Limb (tissue), 2 donors: ENCODE measurements at regions not wholly inside any gene's neighbourhood (a gene's known extent, or its start where the extent isn't known, plus 50 kb on each side); places are given as distances from the start of the nearest gene placed in this dataset.
A peak's percentile ranks its signal among the peaks of the same experiment; 100 is the strongest.

Experiments
- DNase-seq, 2 donors: peaks; one replicate each; pipeline ENCODE4 v3.0.0-alpha.2; 2016; ENCODE audit errors: extremely low spot score in 2 of 2

DNA sequence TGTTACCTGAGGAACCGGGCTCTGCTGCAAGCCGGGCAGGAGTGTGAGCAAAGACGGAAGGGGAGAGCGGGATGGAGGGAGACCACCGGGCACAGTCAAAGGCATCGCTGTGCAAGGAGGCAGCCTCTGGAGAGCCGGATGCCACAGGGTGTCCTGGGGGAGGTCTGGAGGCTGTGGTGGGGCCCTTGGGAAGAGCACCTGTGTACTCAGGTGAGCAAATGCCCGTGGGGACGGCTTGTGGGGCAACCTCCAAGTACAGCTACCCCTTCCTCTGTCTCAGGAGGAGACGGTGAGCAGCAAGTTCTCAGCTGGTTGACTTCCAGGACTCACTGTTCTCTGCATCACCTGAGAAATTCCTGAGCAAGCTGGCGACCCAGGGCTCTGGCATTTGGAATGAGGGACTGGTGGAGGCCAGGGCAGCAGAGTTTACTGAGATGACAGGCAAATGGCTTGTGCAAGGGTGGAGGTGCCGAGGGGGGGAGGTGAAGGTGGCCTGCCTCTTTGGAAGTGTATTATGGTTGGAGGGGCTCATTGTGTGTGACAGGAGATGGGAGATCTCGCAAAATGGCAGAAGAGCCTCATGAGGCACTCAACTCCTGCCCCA is 345.2 kb upstream of the SHH start:
- peak in 1 of 2 donors; percentile 22 for DNase-seq

DNA sequence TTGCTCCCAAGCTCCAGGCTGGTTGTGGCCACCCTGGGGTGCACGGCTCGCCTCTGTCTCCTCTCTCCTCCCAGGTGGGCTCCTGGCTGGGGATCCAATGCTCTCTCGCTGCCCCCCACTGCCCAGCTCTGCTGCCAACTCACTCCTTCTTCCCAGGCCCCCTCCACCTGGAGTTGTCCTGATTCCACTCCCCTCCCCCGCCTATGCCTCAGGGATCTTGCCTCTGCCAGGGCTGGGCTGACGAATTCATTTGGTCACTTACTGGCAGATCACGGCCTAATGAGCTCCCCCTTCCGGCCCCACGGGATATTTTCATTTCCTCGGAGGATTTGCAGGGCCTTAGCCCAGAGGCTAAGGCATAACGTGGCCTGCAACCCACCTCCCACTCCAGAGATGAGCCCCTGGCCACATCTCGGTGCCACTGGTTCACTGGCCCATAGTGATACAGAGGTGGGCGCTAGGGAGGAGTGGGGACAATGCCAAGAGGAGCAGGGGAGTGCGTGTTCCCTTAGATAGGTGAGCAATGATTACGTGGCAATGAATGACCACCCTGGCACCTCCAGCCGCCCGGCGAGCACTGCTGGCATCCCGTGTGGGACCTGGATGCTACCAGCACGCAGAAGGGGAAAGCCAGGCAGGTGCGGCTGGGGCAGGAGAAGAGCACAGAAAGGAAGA is 344.6 kb upstream of the SHH start:
- DNase-seq, result peak in 1 of 2 donors; percentile 48

DNA sequence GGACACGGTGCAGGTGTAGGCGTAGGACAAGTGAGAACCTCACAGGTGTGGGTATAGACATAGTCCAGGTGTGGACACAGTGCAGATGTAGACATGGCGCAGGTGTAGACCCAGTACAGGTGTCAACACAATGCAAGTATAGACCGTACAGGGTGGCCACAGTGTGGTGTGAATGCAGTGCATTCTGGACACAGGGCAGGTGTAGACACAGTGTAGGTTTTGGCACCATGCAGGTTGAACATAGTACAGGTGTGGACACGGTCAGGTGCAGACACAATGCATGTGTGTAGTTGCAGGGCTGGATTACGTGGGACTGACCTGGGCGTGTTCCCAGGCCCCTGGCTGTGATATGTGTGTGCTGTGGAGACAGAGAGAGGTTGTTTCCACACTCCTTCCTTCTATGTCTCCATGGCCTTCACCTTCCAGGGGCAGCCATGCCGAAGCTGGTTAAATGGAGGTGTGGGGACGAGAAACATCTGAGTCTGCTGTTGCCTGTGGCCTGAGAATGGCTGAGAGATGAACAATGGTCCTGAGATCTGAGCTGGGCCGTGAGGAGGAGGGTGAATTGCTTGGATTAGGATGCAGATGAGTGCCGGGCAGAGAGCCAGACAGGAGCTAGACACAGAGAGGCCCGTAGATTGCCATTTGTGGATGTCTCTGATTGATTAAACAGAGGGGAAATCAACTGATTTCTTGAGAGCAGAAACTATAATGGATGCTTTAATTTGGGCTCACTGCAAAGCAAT is 343.9 kb upstream of the SHH start:
- DNase-seq, result peak in 1 of 2 donors; percentile 35

DNA sequence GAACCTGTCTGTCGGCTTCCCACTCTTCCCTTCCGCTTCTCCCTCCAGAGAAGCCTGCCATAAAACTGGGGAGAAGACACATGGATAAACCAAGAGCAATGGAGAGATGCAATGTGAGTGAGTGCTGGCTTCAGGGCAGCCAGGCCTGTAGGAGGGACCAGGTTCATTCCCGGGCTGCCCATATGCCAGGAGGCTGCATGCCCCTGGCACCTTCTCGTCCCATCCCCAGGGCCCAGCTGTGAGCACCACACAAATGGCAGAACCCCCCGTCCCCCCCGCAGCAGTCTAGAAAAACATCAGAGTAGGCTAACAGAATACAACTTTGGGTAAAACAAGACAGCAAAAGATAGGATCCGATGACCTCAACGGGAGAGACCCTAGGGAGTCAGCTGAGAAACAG is 341.3 kb upstream of the SHH start:
- DNase-seq, result no peak

DNA sequence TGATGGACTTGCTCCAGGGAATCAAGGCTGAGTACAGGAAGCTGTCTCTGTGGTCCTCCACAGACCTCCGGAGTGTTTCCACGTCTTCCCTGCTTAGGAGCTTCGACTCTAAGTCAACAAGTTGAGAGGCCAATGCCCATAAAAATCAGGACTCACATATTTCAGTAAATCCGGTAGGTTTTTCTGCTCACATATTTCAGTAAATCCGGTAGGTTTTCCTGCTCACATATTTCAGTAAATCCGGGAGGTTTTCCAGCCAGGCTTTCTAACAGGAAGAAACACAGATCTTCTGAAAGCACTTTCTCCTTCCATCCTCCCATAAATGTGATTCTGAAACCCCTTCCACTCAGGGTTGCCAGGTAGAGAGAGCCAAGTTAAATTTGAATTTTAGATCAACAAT is 340.1 kb upstream of the SHH start:
- DNase-seq, result peak in 1 of 2 donors; percentile 1

- no peak for DNase-seq
These were observed 339.4 kb upstream of the SHH start for GRCh38 chr7:156151658-156152057.

DNA sequence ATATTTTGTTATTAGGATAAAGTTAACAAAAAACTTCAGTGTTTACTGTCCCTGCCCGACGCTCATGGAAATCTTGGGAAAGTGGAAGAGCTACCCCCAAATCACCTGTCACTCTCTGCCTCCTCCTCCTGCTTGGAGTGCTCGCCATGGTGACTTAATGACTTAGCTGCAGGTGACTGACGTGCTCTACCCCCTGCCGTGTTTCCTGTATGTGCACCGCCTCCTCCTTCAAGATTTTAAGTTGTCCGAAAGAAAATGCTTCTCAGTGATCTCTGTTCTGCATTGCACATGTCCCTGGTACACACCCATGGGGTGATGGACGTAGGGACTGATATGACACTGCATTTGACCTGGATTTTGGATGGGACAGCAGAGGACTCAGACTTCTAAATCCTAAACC is 338.8 kb upstream of the SHH start:
- no peak for DNase-seq

GRCh38 chr7:156148995-156149394 is 336.7 kb upstream of the SHH start:
- DNase-seq, result no peak

- DNase-seq, result no peak
These were observed 336.3 kb upstream of the SHH start for GRCh38 chr7:156148547-156148946.

- no peak for DNase-seq
These were observed 335.7 kb upstream of the SHH start for GRCh38 chr7:156147756-156148504.

- no peak for DNase-seq
These were observed 334.8 kb upstream of the SHH start for GRCh38 chr7:156147104-156147503.

- DNase-seq, result no peak
These were observed 333.7 kb upstream of the SHH start for GRCh38 chr7:156145996-156146395.

DNA sequence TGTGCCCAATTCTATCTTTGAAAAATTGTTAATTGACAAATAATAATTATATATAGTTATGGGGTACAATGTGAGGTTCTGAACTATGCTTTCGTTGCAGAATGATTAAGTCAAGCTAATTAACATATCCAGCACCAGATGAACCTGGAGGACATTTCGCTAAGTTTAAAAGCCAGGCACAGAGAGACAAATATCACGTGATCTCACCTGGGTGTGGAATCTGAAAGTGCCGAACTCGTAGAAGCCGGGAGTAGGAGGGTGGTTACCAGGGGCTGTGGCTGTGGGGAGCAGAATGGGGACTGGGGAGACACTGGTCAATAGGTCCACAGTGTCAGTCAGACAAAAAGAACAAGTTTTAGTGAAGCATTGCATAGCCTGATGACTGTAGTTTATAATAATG is 332.9 kb upstream of the SHH start:
- no peak for DNase-seq

GRCh38 chr7:156143683-156144082 is 331.4 kb upstream of the SHH start:
- no peak for DNase-seq

GRCh38 chr7:156143158-156143557 is 330.9 kb upstream of the SHH start:
- no peak for DNase-seq

- DNase-seq, result no peak
These were observed 329.7 kb upstream of the SHH start for GRCh38 chr7:156141941-156142340.

- no peak for DNase-seq
These were observed 328.6 kb upstream of the SHH start for GRCh38 chr7:156140896-156141295.

GRCh38 chr7:156140447-156140846 is 328.2 kb upstream of the SHH start:
- no peak for DNase-seq

DNA sequence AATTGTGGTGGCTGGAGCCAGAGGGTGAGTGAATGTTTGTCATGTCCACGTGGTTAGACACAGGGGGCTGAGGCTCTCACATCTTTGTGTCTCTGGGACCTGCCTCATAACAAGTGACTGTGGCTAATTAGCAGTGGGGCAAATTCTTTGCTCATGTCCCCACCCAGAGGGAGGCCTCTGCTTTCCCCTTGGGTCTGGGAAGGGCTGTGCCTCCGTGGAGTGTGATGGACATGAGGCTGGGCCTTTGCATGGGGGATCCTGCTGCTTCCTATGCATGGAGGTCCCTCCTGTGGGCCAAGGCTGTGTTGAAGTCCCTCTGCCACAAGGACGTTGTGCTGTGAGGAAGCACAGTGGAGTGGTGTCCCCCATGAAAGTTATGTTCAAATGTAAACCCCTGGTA is 327.4 kb upstream of the SHH start:
- DNase-seq, result no peak

DNA sequence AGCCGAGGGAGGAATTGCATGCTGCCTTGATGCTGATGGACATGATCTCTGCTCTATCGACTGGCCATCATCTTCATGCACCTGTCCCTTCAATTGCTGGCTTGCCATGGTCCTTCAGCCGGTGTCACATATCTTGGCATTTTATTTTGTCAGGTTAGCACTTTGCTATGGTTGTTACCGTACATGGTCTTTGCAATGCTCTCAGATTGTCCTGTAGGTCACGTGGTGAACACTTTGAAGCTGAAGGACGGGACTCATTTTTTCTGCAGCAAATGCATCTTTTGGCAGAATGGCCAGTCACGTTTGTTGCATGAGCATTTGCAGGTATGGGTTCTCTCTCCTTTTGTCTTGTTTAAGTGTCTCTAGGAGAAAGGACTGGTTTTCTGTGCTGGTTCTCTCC is 326.8 kb upstream of the SHH start:
- no peak for DNase-seq

DNA sequence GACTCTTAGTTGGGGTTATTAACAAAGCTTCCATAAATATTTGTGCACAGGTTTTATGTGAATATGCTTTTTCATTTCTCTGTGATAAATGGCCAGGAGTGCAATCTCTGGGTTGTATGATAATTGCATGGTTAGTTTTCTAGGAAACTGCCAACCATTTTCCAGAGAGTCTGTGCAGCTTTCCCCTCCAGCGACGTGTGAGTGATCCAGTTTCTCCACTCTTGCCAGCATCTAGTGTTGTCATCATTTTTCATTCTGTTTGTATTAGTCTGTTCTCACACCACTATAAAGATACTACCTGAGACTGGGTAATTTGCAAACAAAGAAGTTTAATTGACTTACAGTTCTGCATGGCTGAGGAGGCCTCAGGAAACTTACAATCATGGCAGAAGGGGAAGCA is 319.6 kb upstream of the SHH start:
- no peak for DNase-seq

DNA sequence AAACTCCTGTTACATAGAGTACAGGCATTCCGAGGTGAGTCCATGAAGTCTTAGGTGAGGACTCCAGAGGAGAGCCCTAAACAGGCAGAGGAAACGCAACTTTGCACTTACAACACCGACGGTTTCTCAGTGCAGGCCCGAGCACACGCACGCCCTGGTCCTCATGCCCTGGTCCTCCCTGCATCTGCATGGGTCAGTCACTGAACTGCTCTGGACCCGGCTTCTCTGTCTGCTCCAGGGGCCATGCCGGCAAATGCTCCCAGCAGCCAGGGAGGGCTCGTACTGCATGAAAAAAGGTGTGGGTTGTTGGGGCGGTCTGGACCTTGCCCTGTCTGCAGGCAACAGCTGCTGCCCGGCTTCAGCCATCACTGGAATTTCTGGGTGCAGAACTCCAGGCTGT is 317.3 kb upstream of the SHH start:
- no peak for DNase-seq
